ENCODE measurements at regions not wholly inside any gene's neighbourhood (a gene's known extent, or its start where the extent isn't known, plus 50 kb on each side); places are given as distances from the start of the nearest gene placed in this dataset.

- Histone ChIP-seq H3K27ac (ENCODE audit: low read length) (no peak overlapping the region), H3K4me1 (ENCODE audit: insufficient read depth, low read length) (peaks cover 5% of the 10 kb centered on the region; the same call in 1 of the 2 replicates), H3K27me3 (ENCODE audit: low read length) (no peaks in the 10 kb centered on the region), H3K79me2 (ENCODE audit: low read length) (no peaks in the 10 kb centered on the region), H3K9me2 (replicated peaks; ENCODE audit: low read length) (no peaks in the 10 kb centered on the region), H3K36me3 (ENCODE audit: low read depth, low read length) (no peaks in the 10 kb centered on the region), H2AFZ (ENCODE audit: low read length) (no peak overlapping the region), H3K9ac (ENCODE audit: low read length) (no peak overlapping the region), H3K9me3 (ENCODE audit: low read length) (no peaks in the 10 kb centered on the region), H3K4me2 (ENCODE audit: low read length) (no peak overlapping the region), H4K20me1 (ENCODE audit: low read length) (no peaks in the 10 kb centered on the region), H3K4me3 (ENCODE audit: low read length) (no peak overlapping the region), H3F3A (ENCODE audit: low read length, unreplicated experiment) (no peaks in the 10 kb centered on the region)
- no TSS peak for BruUV-seq (replicated peaks)
- no peak for DNase-seq
- CTCF ChIA-PET, result no interaction called here
- intact Hi-C loops (cut with micrococcal nuclease), result no loop called here
- POLR2A ChIA-PET (ENCODE audit: unreplicated experiment), result no interaction called here
- TF ChIP-seq EZH2 (IDR thresholded peaks at IDR 0.05; ENCODE audit: low read length, unreplicated experiment) (no peak), EZH2phosphoT487 (IDR thresholded peaks at IDR 0.05; ENCODE audit: borderline replicate concordance, low read length) (no peak)
- TF ChIP-seq, protein P1, sequence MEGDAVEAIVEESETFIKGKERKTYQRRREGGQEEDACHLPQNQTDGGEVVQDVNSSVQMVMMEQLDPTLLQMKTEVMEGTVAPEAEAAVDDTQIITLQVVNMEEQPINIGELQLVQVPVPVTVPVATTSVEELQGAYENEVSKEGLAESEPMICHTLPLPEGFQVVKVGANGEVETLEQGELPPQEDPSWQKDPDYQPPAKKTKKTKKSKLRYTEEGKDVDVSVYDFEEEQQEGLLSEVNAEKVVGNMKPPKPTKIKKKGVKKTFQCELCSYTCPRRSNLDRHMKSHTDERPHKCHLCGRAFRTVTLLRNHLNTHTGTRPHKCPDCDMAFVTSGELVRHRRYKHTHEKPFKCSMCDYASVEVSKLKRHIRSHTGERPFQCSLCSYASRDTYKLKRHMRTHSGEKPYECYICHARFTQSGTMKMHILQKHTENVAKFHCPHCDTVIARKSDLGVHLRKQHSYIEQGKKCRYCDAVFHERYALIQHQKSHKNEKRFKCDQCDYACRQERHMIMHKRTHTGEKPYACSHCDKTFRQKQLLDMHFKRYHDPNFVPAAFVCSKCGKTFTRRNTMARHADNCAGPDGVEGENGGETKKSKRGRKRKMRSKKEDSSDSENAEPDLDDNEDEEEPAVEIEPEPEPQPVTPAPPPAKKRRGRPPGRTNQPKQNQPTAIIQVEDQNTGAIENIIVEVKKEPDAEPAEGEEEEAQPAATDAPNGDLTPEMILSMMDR (conservative IDR thresholded peaks at IDR 0.05; ENCODE audit: low read depth, low read length), result no peak
- no peak for ATAC-seq
Measured at GRCh38 chr13:106302843-106303242, 232.6 kb downstream of the EFNB2 start.

DNA sequence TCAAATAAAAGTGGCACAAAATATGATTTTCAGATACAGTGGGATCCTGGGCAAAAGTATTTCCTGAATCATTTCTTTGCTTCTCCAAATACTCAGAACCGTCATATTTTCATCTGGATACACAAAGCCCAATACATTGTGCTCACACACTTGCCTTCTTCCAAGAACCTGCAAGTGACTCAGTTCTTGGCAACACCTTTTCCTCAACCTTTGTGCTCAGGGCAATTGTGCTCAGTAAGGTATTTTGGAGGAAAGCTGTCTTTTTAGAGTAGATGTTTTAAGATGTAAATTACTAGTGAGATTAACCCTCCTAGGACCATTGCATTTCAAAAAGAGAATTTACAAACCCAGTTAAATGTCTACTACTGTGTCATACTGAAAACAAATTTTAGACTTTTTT is 233.5 kb downstream of the EFNB2 start:
- Histone ChIP-seq H3F3A (ENCODE audit: low read length, unreplicated experiment) (no peaks in the 10 kb centered on the region), H4K20me1 (ENCODE audit: low read length) (no peaks in the 10 kb centered on the region), H3K4me3 (ENCODE audit: low read length) (no peak overlapping the region), H3K4me2 (ENCODE audit: low read length) (no peak overlapping the region), H3K9me3 (ENCODE audit: low read length) (no peaks in the 10 kb centered on the region), H3K79me2 (ENCODE audit: low read length) (no peaks in the 10 kb centered on the region), H3K4me1 (ENCODE audit: insufficient read depth, low read length) (peaks cover 5% of the 10 kb centered on the region; the same call in 1 of the 2 replicates), H3K27ac (ENCODE audit: low read length) (no peak overlapping the region), H3K9ac (ENCODE audit: low read length) (no peak overlapping the region), H2AFZ (ENCODE audit: low read length) (no peak overlapping the region), H3K9me2 (replicated peaks; ENCODE audit: low read length) (no peaks in the 10 kb centered on the region), H3K27me3 (ENCODE audit: low read length) (no peaks in the 10 kb centered on the region), H3K36me3 (ENCODE audit: low read depth, low read length) (no peaks in the 10 kb centered on the region)
- intact Hi-C loops (cut with micrococcal nuclease), result no loop called here
- CTCF ChIA-PET, result no interaction called here
- DNase-seq, result peak; percentile 56
- POLR2A ChIA-PET (ENCODE audit: unreplicated experiment), result no interaction called here
- no TSS peak for BruUV-seq (replicated peaks)
- ATAC-seq, result peak; percentile 63
- TF ChIP-seq EZH2 (IDR thresholded peaks at IDR 0.05; ENCODE audit: low read length, unreplicated experiment) (no peak), EZH2phosphoT487 (IDR thresholded peaks at IDR 0.05; ENCODE audit: borderline replicate concordance, low read length) (no peak)
- TF ChIP-seq, protein P1 (conservative IDR thresholded peaks at IDR 0.05; ENCODE audit: low read depth, low read length), result no peak

DNA sequence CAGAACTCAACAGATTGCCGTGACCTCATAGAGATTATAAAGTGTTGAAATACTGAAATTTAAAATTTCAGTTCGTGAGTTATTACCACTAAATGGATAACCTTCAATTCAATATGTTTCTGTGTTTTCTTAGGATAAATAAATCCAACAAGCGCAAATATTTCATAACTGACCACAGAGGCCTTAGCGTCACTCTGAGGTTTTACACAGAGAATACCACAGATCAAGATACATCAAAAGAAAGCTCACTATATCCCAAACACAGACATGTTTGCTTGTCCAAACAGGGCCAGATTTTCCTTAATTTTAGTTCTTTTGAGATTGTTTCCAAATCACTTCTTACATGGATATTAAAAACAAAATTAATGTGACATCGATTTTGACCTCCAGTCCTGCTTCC is 235.8 kb downstream of the EFNB2 start:
- Histone ChIP-seq H3K4me3 (ENCODE audit: low read length) (no peak overlapping the region), H3K4me2 (ENCODE audit: low read length) (no peak overlapping the region), H3K4me1 (ENCODE audit: insufficient read depth, low read length) (peaks cover 5% of the 10 kb centered on the region; the same call in 1 of the 2 replicates), H3K9me3 (ENCODE audit: low read length) (no peaks in the 10 kb centered on the region), H3K9ac (ENCODE audit: low read length) (no peak overlapping the region), H4K20me1 (ENCODE audit: low read length) (no peaks in the 10 kb centered on the region), H3K9me2 (replicated peaks; ENCODE audit: low read length) (no peaks in the 10 kb centered on the region), H3K79me2 (ENCODE audit: low read length) (no peaks in the 10 kb centered on the region), H3K27ac (ENCODE audit: low read length) (no peak overlapping the region), H3K27me3 (ENCODE audit: low read length) (no peaks in the 10 kb centered on the region), H3F3A (ENCODE audit: low read length, unreplicated experiment) (no peaks in the 10 kb centered on the region), H2AFZ (ENCODE audit: low read length) (no peak overlapping the region), H3K36me3 (ENCODE audit: low read depth, low read length) (no peaks in the 10 kb centered on the region)
- POLR2A ChIA-PET (ENCODE audit: unreplicated experiment), result no interaction called here
- CTCF ChIA-PET, result no interaction called here
- BruUV-seq (replicated peaks), result no TSS peak
- TF ChIP-seq, protein P1 (conservative IDR thresholded peaks at IDR 0.05; ENCODE audit: low read depth, low read length), result no peak
- TF ChIP-seq EZH2 (IDR thresholded peaks at IDR 0.05; ENCODE audit: low read length, unreplicated experiment) (no peak), EZH2phosphoT487 (IDR thresholded peaks at IDR 0.05; ENCODE audit: borderline replicate concordance, low read length) (no peak)
- no peak for ATAC-seq
- intact Hi-C loops (cut with micrococcal nuclease), result no loop called here
- DNase-seq, result no peak
